ENCODE measurements at regions not wholly inside any gene's neighbourhood (a gene's known extent, or its start where the extent isn't known, plus 50 kb on each side); places are given as distances from the start of the nearest gene placed in this dataset.

DNA sequence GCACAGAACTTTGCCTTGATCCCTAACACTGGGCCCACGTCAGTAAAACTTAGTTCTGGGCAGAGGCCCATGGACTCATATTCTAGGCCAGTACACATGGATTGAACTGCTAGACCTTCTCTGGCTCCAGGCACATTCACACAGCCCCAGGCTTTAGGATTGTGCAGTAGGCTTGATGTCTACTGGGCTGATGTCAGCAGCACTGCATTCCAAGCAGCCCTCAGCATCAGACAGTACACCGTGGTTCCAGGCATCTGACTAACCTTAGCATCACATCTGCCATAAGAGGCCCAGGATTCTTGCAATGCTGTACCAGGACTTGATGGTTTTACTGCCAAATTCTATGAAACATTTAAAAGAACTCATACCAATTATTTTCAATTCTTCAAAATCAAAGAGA lies 301.9 kb downstream of the CCER1 start:
- no peaks in the 10 kb centered on the region for H3K79me2 ChIP-seq (ENCODE audit: control insufficient read depth, insufficient read depth, low read length)
- no peak for TF ChIP-seq POLR2A (IDR thresholded peaks at IDR 0.05; ENCODE audit: low read depth, low read length)
- TF ChIP-seq GATA2 (IDR thresholded peaks at IDR 0.05; ENCODE audit: insufficient read depth, insufficient read length, low read depth, low read length) = no peak
- no peak for TF ChIP-seq EZH2 (IDR thresholded peaks at IDR 0.05; ENCODE audit: borderline replicate concordance, low read depth, low read length, severe bottlenecking)
- no peak for TF ChIP-seq POLR2AphosphoS5 (IDR thresholded peaks at IDR 0.05; ENCODE audit: insufficient read depth, low read depth, low read length)
- TF ChIP-seq, protein P1, sequence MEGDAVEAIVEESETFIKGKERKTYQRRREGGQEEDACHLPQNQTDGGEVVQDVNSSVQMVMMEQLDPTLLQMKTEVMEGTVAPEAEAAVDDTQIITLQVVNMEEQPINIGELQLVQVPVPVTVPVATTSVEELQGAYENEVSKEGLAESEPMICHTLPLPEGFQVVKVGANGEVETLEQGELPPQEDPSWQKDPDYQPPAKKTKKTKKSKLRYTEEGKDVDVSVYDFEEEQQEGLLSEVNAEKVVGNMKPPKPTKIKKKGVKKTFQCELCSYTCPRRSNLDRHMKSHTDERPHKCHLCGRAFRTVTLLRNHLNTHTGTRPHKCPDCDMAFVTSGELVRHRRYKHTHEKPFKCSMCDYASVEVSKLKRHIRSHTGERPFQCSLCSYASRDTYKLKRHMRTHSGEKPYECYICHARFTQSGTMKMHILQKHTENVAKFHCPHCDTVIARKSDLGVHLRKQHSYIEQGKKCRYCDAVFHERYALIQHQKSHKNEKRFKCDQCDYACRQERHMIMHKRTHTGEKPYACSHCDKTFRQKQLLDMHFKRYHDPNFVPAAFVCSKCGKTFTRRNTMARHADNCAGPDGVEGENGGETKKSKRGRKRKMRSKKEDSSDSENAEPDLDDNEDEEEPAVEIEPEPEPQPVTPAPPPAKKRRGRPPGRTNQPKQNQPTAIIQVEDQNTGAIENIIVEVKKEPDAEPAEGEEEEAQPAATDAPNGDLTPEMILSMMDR (IDR thresholded peaks at IDR 0.05; ENCODE audit: extremely low read depth in 1 of 2, insufficient read depth in 1 of 2, low read depth in 1 of 2, low read length in 2 of 2) = no peak
- no peak for TF ChIP-seq JUN (IDR thresholded peaks at IDR 0.05; ENCODE audit: borderline replicate concordance, insufficient read depth, insufficient read length, low read depth)
- TF ChIP-seq, protein P2, sequence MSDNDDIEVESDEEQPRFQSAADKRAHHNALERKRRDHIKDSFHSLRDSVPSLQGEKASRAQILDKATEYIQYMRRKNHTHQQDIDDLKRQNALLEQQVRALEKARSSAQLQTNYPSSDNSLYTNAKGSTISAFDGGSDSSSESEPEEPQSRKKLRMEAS (IDR thresholded peaks at IDR 0.05; ENCODE audit: insufficient read depth, insufficient read length) = no peak
- no peak for TF ChIP-seq FOS (IDR thresholded peaks at IDR 0.05; ENCODE audit: borderline replicate concordance, insufficient read depth, low read length)
- TF ChIP-seq MYC (IDR thresholded peaks at IDR 0.05; ENCODE audit: low read depth, low read length) = no peak
- POLR2A ChIA-PET = no interaction called here
- H3K27me3 ChIP-seq (ENCODE audit: control insufficient read depth in 2 of 2, insufficient read depth in 2 of 2, low read length in 2 of 2) = no peaks in the 10 kb centered on the region
- no TSS peak for BruUV-seq (replicated peaks)
- H3K4me3 ChIP-seq (replicated peaks in 1 of 3; ENCODE audit: insufficient read depth in 1 of 3, low read depth in 1 of 3, low read length in 3 of 3) = no peak overlapping the region
- H3K4me2 ChIP-seq (ENCODE audit: insufficient read depth, low read length) = no peak overlapping the region
- H3K4me1 ChIP-seq (ENCODE audit: control insufficient read depth, extremely low read depth, insufficient read depth, low read length) = no peaks in the 10 kb centered on the region
- H3K9ac ChIP-seq (replicated peaks; ENCODE audit: extremely low read depth, insufficient read depth, low read length) = no peak overlapping the region
- no peak for DNase-seq (ENCODE audit: low read depth, low spot score)
- FAIRE-seq = no peak
- H3K27ac ChIP-seq (ENCODE audit: insufficient read depth, low read depth, low read length) = no peak overlapping the region
- H3K36me3 ChIP-seq (ENCODE audit: control insufficient read depth in 2 of 2, extremely low read depth in 1 of 2, insufficient read depth in 2 of 2, low read length in 2 of 2) = no peaks in the 10 kb centered on the region
- CTCF ChIA-PET = interaction anchor here (1.2 to 2.2 kb wide), 2 partner anchors 10 to 15 kb away, joined by 4 to 5 read pairs; no protein-coding TSS in a partner anchor
- H2AFZ ChIP-seq (ENCODE audit: low read depth, low read length) = no peak overlapping the region
- dilution Hi-C loops (cut with MboI; ENCODE audit: extremely low pct_ligation_motif_present, low sequenced_read_pairs) = no loop called here
- H3K9me1 ChIP-seq (replicated peaks; ENCODE audit: control insufficient read depth, extremely low read depth, insufficient read depth, low read length) = no peaks in the 10 kb centered on the region
- intact Hi-C loops (cut with micrococcal nuclease) = no loop called here
- H3K9me3 ChIP-seq (replicated peaks; ENCODE audit: control insufficient read depth, insufficient read depth, low read length) = no peaks in the 10 kb centered on the region
- no peaks in the 10 kb centered on the region for H4K20me1 ChIP-seq (replicated peaks; ENCODE audit: control insufficient read depth, extremely low read depth, insufficient read depth, low read length)
